Endothelial cell of umbilical vein (primary cell): ENCODE measurements at regions not wholly inside any gene's neighbourhood (a gene's known extent, or its start where the extent isn't known, plus 50 kb on each side); places are given as distances from the start of the nearest gene placed in this dataset.

ENCODE experiments used
- BruUV-seq: library from RNA; stranded (reverse); fragments of 400-500 nt; replicated peaks from 2 replicates; lab custom pipeline; 2021; lab: Mats Ljungman, UMichigan
- CTCF ChIA-PET: fragments of 300-600, 350-600 bp; sonication (Branson Sonifier 250); formaldehyde crosslinking; loops from one replicate; lab custom pipeline; 2021; ENCODE audit warnings: antibody characterized with exemption, inconsistent platforms; lab: Charles Lee
- POLR2A ChIA-PET: fragments of 300-600, 350-600 bp; sonication (Branson Sonifier 250); formaldehyde crosslinking; loops from one replicate; lab custom pipeline; 2021; ENCODE audit warnings: antibody characterized with exemption, inconsistent platforms; lab: Charles Lee
- DNase-seq: peaks from one replicate; pipeline ENCODE4 v3.0.0-alpha.2; 2011; ENCODE audit warnings: low read depth, low spot score
- FAIRE-seq: peaks from 2 replicates; lab custom pipeline; 2011; peaks lifted over from hg19 to GRCh38; lab: Jason Lieb, UNC
- H2AFZ ChIP-seq: 2 replicates; pipeline ENCODE4 v1.6.0; 2012; ENCODE audit warnings: low read depth, low read length, control low read depth, inconsistent platforms
- H3K27ac ChIP-seq: 2 replicates; pipeline ENCODE4 v1.5.1; 2011; ENCODE audit warnings: low read depth, mild to moderate bottlenecking, control low read depth, low read length, moderate library complexity; ENCODE audit not compliant: insufficient read depth
- H3K27me3 ChIP-seq, 2 experiments: 2 replicates each; pipeline versions ENCODE4 v1.6.0 to v1.6.1; 2011; ENCODE audit warnings: low read length in 2 of 2, mixed read lengths in 1 of 2; ENCODE audit not compliant: control insufficient read depth in 2 of 2, insufficient read depth in 2 of 2
- H3K36me3 ChIP-seq, 2 experiments: 2 replicates in 1 of 2; 3 replicates in 1 of 2; pipeline ENCODE4 v1.5.1; 2011; ENCODE audit warnings: low read length in 2 of 2, mild to moderate bottlenecking in 1 of 2, moderate library complexity in 1 of 2; ENCODE audit not compliant: control insufficient read depth in 2 of 2, insufficient read depth in 2 of 2; ENCODE audit errors: extremely low read depth in 1 of 2
- H3K4me1 ChIP-seq: 3 replicates; pipeline ENCODE4 v1.5.1; 2011; ENCODE audit warnings: mild to moderate bottlenecking, low read length; ENCODE audit not compliant: control insufficient read depth, insufficient read depth; ENCODE audit errors: extremely low read depth
- H3K4me2 ChIP-seq: 2 replicates; pipeline ENCODE4 v1.6.1; 2011; ENCODE audit warnings: low read length, control low read depth, mixed read lengths; ENCODE audit not compliant: insufficient read depth
- H3K4me3 ChIP-seq, 3 experiments: fragments of 200-600 bp in 1 of 3; sonication (generic), shearing (Covaris generic) in 1 of 3; replicated peaks in 1 of 3; 2 replicates each; pipeline ENCODE4 v1.5.1; 2011 to 2016; ENCODE audit warnings: control low read depth in 3 of 3, low read length in 3 of 3, mild to moderate bottlenecking in 2 of 3, inconsistent platforms in 1 of 3, low read depth in 1 of 3, moderate library complexity in 1 of 3; ENCODE audit not compliant: insufficient read depth in 1 of 3
- H3K79me2 ChIP-seq: 2 replicates; pipeline ENCODE4 v1.6.0; 2012; ENCODE audit warnings: low read length, inconsistent platforms; ENCODE audit not compliant: control insufficient read depth, insufficient read depth
- H3K9ac ChIP-seq: replicated peaks from 2 replicates; pipeline ENCODE3; 2011; ENCODE audit warnings: low read length, control low read depth; ENCODE audit not compliant: insufficient read depth; ENCODE audit errors: extremely low read depth
- H3K9me1 ChIP-seq: replicated peaks from 3 replicates; pipeline ENCODE4 v1.6.0; 2011; ENCODE audit warnings: mild to moderate bottlenecking, low read length; ENCODE audit not compliant: control insufficient read depth, insufficient read depth; ENCODE audit errors: extremely low read depth
- H3K9me3 ChIP-seq: replicated peaks from 2 replicates; pipeline ENCODE4 v1.5.1; 2012; ENCODE audit warnings: low read length, inconsistent platforms; ENCODE audit not compliant: control insufficient read depth, insufficient read depth
- H4K20me1 ChIP-seq: replicated peaks from 2 replicates; pipeline ENCODE3; 2011; ENCODE audit warnings: mild to moderate bottlenecking, low read length; ENCODE audit not compliant: control insufficient read depth, insufficient read depth; ENCODE audit errors: extremely low read depth
- CTCF ChIP-seq, 2 donors: IDR thresholded peaks; 1 replicate in 1 of 2; 2 replicates in 1 of 2; pipeline ENCODE4 v1.5.1; 2011; ENCODE audit warnings: low read length in 2 of 2, mild to moderate bottlenecking in 2 of 2, moderate library complexity in 2 of 2, control low read depth in 1 of 2, inconsistent platforms in 1 of 2, low read depth in 1 of 2; ENCODE audit not compliant: insufficient read depth in 1 of 2; ENCODE audit errors: extremely low read depth in 1 of 2
- EZH2 ChIP-seq: IDR thresholded peaks from 2 replicates; pipeline ENCODE4 v1.6.1; 2012; ENCODE audit warnings: borderline replicate concordance, low read depth, mild to moderate bottlenecking, moderate library complexity, low read length, inconsistent platforms; ENCODE audit not compliant: severe bottlenecking
- FOS ChIP-seq: IDR thresholded peaks from 2 replicates; pipeline ENCODE4 v1.6.1; 2011; ENCODE audit warnings: mild to moderate bottlenecking, low read length, moderate library complexity, borderline replicate concordance; ENCODE audit not compliant: insufficient read depth
- GATA2 ChIP-seq: IDR thresholded peaks from 2 replicates; pipeline ENCODE4 v1.7.0; 2011; ENCODE audit warnings: low read depth, mild to moderate bottlenecking, moderate library complexity, mixed read lengths, low read length; ENCODE audit not compliant: insufficient read length, insufficient read depth
- JUN ChIP-seq: IDR thresholded peaks from 2 replicates; pipeline ENCODE4 v1.6.1; 2011; ENCODE audit warnings: borderline replicate concordance, low read depth; ENCODE audit not compliant: insufficient read length, insufficient read depth
- MAX ChIP-seq: IDR thresholded peaks from 2 replicates; pipeline ENCODE4 v1.6.1; 2011; ENCODE audit not compliant: insufficient read depth, insufficient read length
- MYC ChIP-seq: IDR thresholded peaks from one replicate; pipeline ENCODE4 v1.6.1; 2011; ENCODE audit warnings: mild to moderate bottlenecking, low read depth, low read length
- POLR2A ChIP-seq: IDR thresholded peaks from 2 replicates; pipeline ENCODE4 v1.6.1; 2012; ENCODE audit warnings: low read depth, mild to moderate bottlenecking, control low read depth, low read length
- POLR2AphosphoS5 ChIP-seq: IDR thresholded peaks from 2 replicates; pipeline ENCODE4 v1.6.1; 2012; ENCODE audit warnings: low read depth, mild to moderate bottlenecking, control low read depth, low read length, moderate library complexity; ENCODE audit not compliant: insufficient read depth
- dilution Hi-C: fragments of 300-500 bp; cut with MboI; formaldehyde crosslinking; loops from one replicate; pipeline ENCODE4 v1.15.0; 2019; ENCODE audit warnings: low sequenced_read_pairs; ENCODE audit not compliant: extremely low pct_ligation_motif_present
- intact Hi-C: fragments of 100-400 bp; cut with micrococcal nuclease; formaldehyde crosslinking; loops from one replicate; pipeline ENCODE4 v1.10.0; 2022

- intact Hi-C loops: no loop called here
- ChIA-PET POLR2A (no interaction called here), CTCF (no interaction called here)
- H3K4me3 ChIP-seq: no peak overlapping the region
- dilution Hi-C loops: no loop called here
- H3K9me1 ChIP-seq: no peaks in the 10 kb centered on the region
- H3K4me1 ChIP-seq: no peaks in the 10 kb centered on the region
- H3K9me3 ChIP-seq: peaks cover 7% of the 10 kb centered on the region
- FAIRE-seq (no peak), DNase-seq (no peak)
- H3K36me3 ChIP-seq: no peaks in the 10 kb centered on the region
- no peak overlapping the region for H3K9ac ChIP-seq
- H3K27me3 ChIP-seq: no peaks in the 10 kb centered on the region
- no peak overlapping the region for H3K4me2 ChIP-seq
- BruUV-seq: no TSS peak
- H3K27ac ChIP-seq: no peak overlapping the region
- H4K20me1 ChIP-seq: no peaks in the 10 kb centered on the region
- no peak for TF ChIP-seq EZH2
- TF ChIP-seq POLR2AphosphoS5: no peak
- TF ChIP-seq MAX: no peak
- no peak for TF ChIP-seq FOS
- no peak for TF ChIP-seq GATA2
- no peak for TF ChIP-seq JUN
- TF ChIP-seq CTCF (IDR thresholded peaks at IDR 0.05; ENCODE audit: extremely low read depth in 1 of 2, insufficient read depth in 1 of 2, low read depth in 1 of 2, low read length in 2 of 2): no peak
- TF ChIP-seq MYC: no peak
- no peak for TF ChIP-seq POLR2A
- H2AFZ ChIP-seq: no peak overlapping the region
- H3K79me2 ChIP-seq: no peaks in the 10 kb centered on the region
Measured at GRCh38 chr16:16790597-16790996, 411.7 kb downstream of the NPIPA7 start.
